Stimulated activated CD4-positive, alpha-beta T cell treated with anti-CD3 and anti-CD28 coated beads, Interleukin-4, amount 100 ng/mL, for 4 hours (primary cell): ENCODE measurements at regions not wholly inside any gene's neighbourhood (a gene's known extent, or its start where the extent isn't known, plus 50 kb on each side); places are given as distances from the start of the nearest gene placed in this dataset.
"Not testable (repeated sequence)": the region's sequence is repeated elsewhere in the genome, so short reads cannot be mapped to it uniquely, and the experiment has no call there.

Experiments used
- DNase-seq, 2 experiments: peaks; one replicate each; pipeline ENCODE4 v3.0.0-alpha.2; 2020

- DNase-seq: no peak
Measured at GRCh38 chr6:19569563-19569962, 267.6 kb upstream of the ID4 start.

GRCh38 chr6:19571176-19571575 lies 266.0 kb upstream of the ID4 start:
- no peak for DNase-seq

- no peak for DNase-seq
Measured at GRCh38 chr6:19578481-19578880, 258.7 kb upstream of the ID4 start.

GRCh38 chr6:19584207-19584606 lies 253.0 kb upstream of the ID4 start:
- DNase-seq: not testable (repeated sequence)

GRCh38 chr6:19587238-19587942 lies 249.8 kb upstream of the ID4 start:
- DNase-seq: no peak

GRCh38 chr6:19590501-19591131 lies 246.6 kb upstream of the ID4 start:
- no peak for DNase-seq

GRCh38 chr6:19597809-19598320 lies 239.3 kb upstream of the ID4 start:
- DNase-seq: no peak

- no peak for DNase-seq
Measured at GRCh38 chr6:19599796-19600464, 237.2 kb upstream of the ID4 start.

GRCh38 chr6:19602434-19603013 lies 234.6 kb upstream of the ID4 start:
- no peak for DNase-seq

- no peak for DNase-seq
Measured at GRCh38 chr6:19603721-19604120, 233.4 kb upstream of the ID4 start.

GRCh38 chr6:19605624-19606023 lies 231.5 kb upstream of the ID4 start:
- no peak for DNase-seq

GRCh38 chr6:19608546-19608945 lies 228.6 kb upstream of the ID4 start:
- DNase-seq: no peak

GRCh38 chr6:19609972-19610641 lies 227.1 kb upstream of the ID4 start:
- no peak for DNase-seq

GRCh38 chr6:19612672-19613466 lies 224.3 kb upstream of the ID4 start:
- DNase-seq: not testable (repeated sequence)

GRCh38 chr6:19613678-19614077 lies 223.5 kb upstream of the ID4 start:
- DNase-seq: no peak

- DNase-seq: no peak
Measured at GRCh38 chr6:19616022-19616421, 221.1 kb upstream of the ID4 start.

GRCh38 chr6:19632230-19632629 lies 204.9 kb upstream of the ID4 start:
- no peak for DNase-seq

GRCh38 chr6:19632786-19633185 lies 204.4 kb upstream of the ID4 start:
- no peak for DNase-seq

- no peak for DNase-seq
Measured at GRCh38 chr6:19635728-19636127, 201.4 kb upstream of the ID4 start.

GRCh38 chr6:19637010-19637409 lies 200.2 kb upstream of the ID4 start:
- no peak for DNase-seq

GRCh38 chr6:19638931-19639330 lies 198.2 kb upstream of the ID4 start:
- no peak for DNase-seq

GRCh38 chr6:19643287-19643686 lies 193.9 kb upstream of the ID4 start:
- DNase-seq: no peak
